ENCODE measurements at regions not wholly inside any gene's neighbourhood (a gene's known extent, or its start where the extent isn't known, plus 50 kb on each side); places are given as distances from the start of the nearest gene placed in this dataset.

- Histone ChIP-seq H3K9me3 (ENCODE audit: insufficient read depth, low read depth) (no peaks in the 10 kb centered on the region), H3K27me3 (ENCODE audit: insufficient read depth, low read depth) (no peaks in the 10 kb centered on the region), H2AFZ (no peak overlapping the region), H3K27ac (no peak overlapping the region), H3K4me3 (no peak overlapping the region), H3K4me2 (no peak overlapping the region), H3K36me3 (ENCODE audit: low read depth) (no peaks in the 10 kb centered on the region), H3K79me2 (ENCODE audit: low read depth) (no peaks in the 10 kb centered on the region), H4K20me1 (ENCODE audit: insufficient read depth) (no peaks in the 10 kb centered on the region), H3K9me2 (ENCODE audit: insufficient read depth) (no peaks in the 10 kb centered on the region), H3K4me1 (replicated peaks; ENCODE audit: insufficient read depth) (no peaks in the 10 kb centered on the region), H3F3A (ENCODE audit: insufficient read depth, low read depth) (no peaks in the 10 kb centered on the region)
- ChIA-PET CTCF (interaction anchor here (0.6 kb wide), 1 partner anchor 793 kb away, joined by 3 read pairs; no protein-coding TSS in a partner anchor), POLR2A (ENCODE audit: unreplicated experiment) (no interaction called here)
- no peak for TF ChIP-seq EZH2 (IDR thresholded peaks at IDR 0.05; ENCODE audit: low read depth)
- no peak for TF ChIP-seq CTCF (conservative IDR thresholded peaks at IDR 0.05)
- DNase-seq = no peak
- BruUV-seq (replicated peaks) = no TSS peak
- intact Hi-C loops (cut with micrococcal nuclease; ENCODE audit: unreplicated experiment) = no loop called here
Measured at GRCh38 chr13:50691681-50692263, 151.7 kb downstream of the DLEU7 start.

- intact Hi-C loops (cut with micrococcal nuclease; ENCODE audit: unreplicated experiment) = no loop called here
- POLR2A ChIA-PET (ENCODE audit: unreplicated experiment) = no interaction called here
Measured at GRCh38 chr13:50692396-50692915, 151.0 kb downstream of the DLEU7 start.

GRCh38 chr13:50693727-50694126 lies 149.8 kb downstream of the DLEU7 start:
- intact Hi-C loops (cut with micrococcal nuclease; ENCODE audit: unreplicated experiment) = no loop called here
- Histone ChIP-seq H3K36me3 (ENCODE audit: low read depth) (no peaks in the 10 kb centered on the region), H2AFZ (no peak overlapping the region), H4K20me1 (ENCODE audit: insufficient read depth) (no peaks in the 10 kb centered on the region), H3F3A (ENCODE audit: insufficient read depth, low read depth) (no peaks in the 10 kb centered on the region), H3K4me2 (no peak overlapping the region), H3K27me3 (ENCODE audit: insufficient read depth, low read depth) (no peaks in the 10 kb centered on the region), H3K4me1 (replicated peaks; ENCODE audit: insufficient read depth) (peaks cover 5% of the 10 kb centered on the region; the same call in 1 of the 2 replicates), H3K4me3 (no peak overlapping the region), H3K27ac (no peak overlapping the region), H3K9me3 (ENCODE audit: insufficient read depth, low read depth) (no peaks in the 10 kb centered on the region), H3K79me2 (ENCODE audit: low read depth) (no peaks in the 10 kb centered on the region), H3K9me2 (ENCODE audit: insufficient read depth) (no peaks in the 10 kb centered on the region)
- ChIA-PET POLR2A (ENCODE audit: unreplicated experiment) (no interaction called here), CTCF (no interaction called here)
- TF ChIP-seq CTCF (conservative IDR thresholded peaks at IDR 0.05) (no peak), EZH2 (IDR thresholded peaks at IDR 0.05; ENCODE audit: low read depth) (no peak)
- BruUV-seq (replicated peaks) = no TSS peak
- no peak for DNase-seq

More at GRCh38 chr13:50692396-50692915, 151.0 kb downstream of the DLEU7 start:
- Histone ChIP-seq H4K20me1 (ENCODE audit: insufficient read depth) (no peaks in the 10 kb centered on the region), H3K79me2 (ENCODE audit: low read depth) (no peaks in the 10 kb centered on the region), H2AFZ (no peak overlapping the region), H3K9me3 (ENCODE audit: insufficient read depth, low read depth) (no peaks in the 10 kb centered on the region), H3K4me2 (no peak overlapping the region), H3K4me1 (replicated peaks; ENCODE audit: insufficient read depth) (no peaks in the 10 kb centered on the region), H3K36me3 (ENCODE audit: low read depth) (no peaks in the 10 kb centered on the region), H3K27me3 (ENCODE audit: insufficient read depth, low read depth) (no peaks in the 10 kb centered on the region), H3K9me2 (ENCODE audit: insufficient read depth) (no peaks in the 10 kb centered on the region), H3K27ac (no peak overlapping the region), H3K4me3 (no peak overlapping the region), H3F3A (ENCODE audit: insufficient read depth, low read depth) (no peaks in the 10 kb centered on the region)
- BruUV-seq (replicated peaks) = no TSS peak
- TF ChIP-seq EZH2 (IDR thresholded peaks at IDR 0.05; ENCODE audit: low read depth) (no peak), CTCF (conservative IDR thresholded peaks at IDR 0.05) (no peak)
- CTCF ChIA-PET = no interaction called here
- no peak for DNase-seq

Data from PC-9 (cell line).